LNCaP clone FGC (cell line): ENCODE measurements at regions not wholly inside any gene's neighbourhood (a gene's known extent, or its start where the extent isn't known, plus 50 kb on each side); places are given as distances from the start of the nearest gene placed in this dataset.

ENCODE experiments used
- DNase-seq: peaks from one replicate; pipeline ENCODE4 v3.0.0-alpha.2; 2011; ENCODE audit warnings: low read depth
- H3K4me3 ChIP-seq: 2 replicates; pipeline ENCODE4 v1.5.1; 2011; ENCODE audit warnings: mild to moderate bottlenecking, low read depth, low read length, control low read depth
- CTCF ChIP-seq: IDR thresholded peaks from 2 replicates; pipeline ENCODE4 v1.5.1; 2012; ENCODE audit warnings: mild to moderate bottlenecking; ENCODE audit not compliant: control insufficient read depth, insufficient read depth; ENCODE audit errors: extremely low read depth

GRCh38 chr13:76645632-76646031 is 240.6 kb downstream of the KCTD12 start:
- no peak for DNase-seq
- TF ChIP-seq CTCF: no peak
- H3K4me3 ChIP-seq: no peak overlapping the region

- no peak for DNase-seq
- no peak overlapping the region for H3K4me3 ChIP-seq
- no peak for TF ChIP-seq CTCF
Observed at GRCh38 chr13:76644906-76645305, 241.3 kb downstream of the KCTD12 start.

- DNase-seq: no peak
- H3K4me3 ChIP-seq: no peak overlapping the region
- TF ChIP-seq CTCF: no peak
Observed at GRCh38 chr13:76643596-76643995, 242.6 kb downstream of the KCTD12 start.

GRCh38 chr13:76641056-76641455 is 245.1 kb downstream of the KCTD12 start:
- no peak for TF ChIP-seq CTCF
- no peak for DNase-seq
- H3K4me3 ChIP-seq: no peak overlapping the region

GRCh38 chr13:76638882-76639281 is 247.3 kb downstream of the KCTD12 start:
- no peak overlapping the region for H3K4me3 ChIP-seq
- no peak for TF ChIP-seq CTCF
- DNase-seq: no peak

- no peak overlapping the region for H3K4me3 ChIP-seq
- no peak for DNase-seq
- no peak for TF ChIP-seq CTCF
Observed at GRCh38 chr13:76638181-76638580, 248.0 kb downstream of the KCTD12 start.

- TF ChIP-seq CTCF: no peak
- H3K4me3 ChIP-seq: no peak overlapping the region
- DNase-seq: no peak
Observed at GRCh38 chr13:76637641-76638141, 248.5 kb downstream of the KCTD12 start.
